HG03139 (cell line): ENCODE measurements at regions not wholly inside any gene's neighbourhood (a gene's known extent, or its start where the extent isn't known, plus 50 kb on each side); places are given as distances from the start of the nearest gene placed in this dataset.
"Not testable (repeated sequence)": the region's sequence is repeated elsewhere in the genome, so short reads cannot be mapped to it uniquely, and the experiment has no call there.

Experiments
- ATAC-seq: cut with Tn5 transposase; IDR thresholded peaks from one replicate; pipeline ENCODE4 v1.9.1; 2021; ENCODE audit not compliant: unreplicated experiment

DNA sequence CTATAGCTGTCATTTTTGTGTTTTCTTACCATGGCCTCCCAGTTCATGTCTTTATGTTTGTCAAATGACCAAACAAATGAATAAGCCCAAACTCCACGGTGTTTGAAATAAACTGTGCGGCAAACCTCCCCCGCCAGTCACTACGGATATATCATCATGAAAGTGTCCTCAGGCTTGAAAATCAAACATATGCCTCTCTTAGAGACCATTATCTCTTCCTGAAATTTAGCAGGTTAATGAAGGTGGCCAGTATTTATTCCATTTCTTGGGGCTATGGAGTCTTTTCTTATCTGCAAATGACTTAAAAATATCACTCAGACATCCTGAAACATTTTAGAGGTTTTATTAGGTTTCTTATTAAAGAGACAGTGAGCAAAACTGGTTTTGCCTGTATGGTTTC is 610.3 kb upstream of the CDH5 start:
- ATAC-seq = no peak

DNA sequence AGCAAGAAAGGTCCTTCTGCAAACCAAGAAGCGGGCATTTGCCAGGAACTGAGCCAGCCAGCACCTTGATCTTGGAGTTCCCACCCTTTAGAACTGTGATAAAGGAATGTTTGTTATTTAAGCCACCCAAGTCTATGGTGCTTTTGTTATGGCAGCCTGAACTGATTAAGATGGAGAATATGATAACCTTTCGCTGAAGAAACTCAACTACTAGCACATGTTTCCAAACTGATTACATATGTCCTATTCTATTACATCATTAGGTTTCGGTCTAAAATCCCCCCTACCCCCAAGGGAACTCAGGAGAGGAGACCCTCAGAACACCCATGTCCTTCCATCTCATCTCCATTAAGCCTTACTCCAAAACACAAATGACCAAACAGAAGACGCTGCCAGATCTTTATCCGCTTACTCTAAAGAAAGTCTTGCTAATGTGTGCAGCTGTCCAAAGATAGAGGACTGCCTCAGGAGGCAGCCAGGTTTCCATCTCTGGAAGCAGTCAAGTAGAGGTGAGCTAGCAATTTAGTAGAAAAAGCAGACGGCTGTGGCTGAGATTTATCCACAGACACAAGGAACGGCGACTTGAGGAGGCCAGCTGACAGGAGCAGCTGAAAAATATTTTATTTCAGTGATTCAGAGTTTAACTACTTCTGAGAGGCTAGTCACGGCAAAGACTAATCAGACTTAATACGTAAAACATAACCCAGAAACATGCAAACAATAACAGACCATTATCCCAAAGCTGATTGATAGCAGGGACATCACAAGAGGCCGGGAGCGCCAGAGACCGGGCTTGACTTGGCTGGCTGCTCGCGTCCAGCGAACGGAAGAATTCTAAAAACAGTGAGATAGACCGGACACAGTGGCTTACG is 611.4 kb upstream of the CDH5 start:
- ATAC-seq = no peak

DNA sequence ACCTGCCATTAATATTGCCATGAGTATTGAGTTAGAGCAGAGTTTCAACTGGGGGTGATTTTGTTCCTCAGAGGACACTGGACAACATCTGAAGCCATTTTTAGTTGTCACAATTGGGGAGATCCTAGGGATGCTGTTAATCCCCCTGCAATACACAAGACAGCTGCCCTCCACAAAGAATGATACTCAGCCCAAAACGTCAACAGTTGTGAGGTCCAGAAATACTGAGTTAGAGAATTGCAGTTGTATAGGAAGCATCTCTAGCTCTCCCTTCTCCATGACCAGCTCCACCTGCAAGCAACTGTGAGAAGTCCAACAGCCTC is 614.0 kb upstream of the CDH5 start:
- ATAC-seq = no peak

DNA sequence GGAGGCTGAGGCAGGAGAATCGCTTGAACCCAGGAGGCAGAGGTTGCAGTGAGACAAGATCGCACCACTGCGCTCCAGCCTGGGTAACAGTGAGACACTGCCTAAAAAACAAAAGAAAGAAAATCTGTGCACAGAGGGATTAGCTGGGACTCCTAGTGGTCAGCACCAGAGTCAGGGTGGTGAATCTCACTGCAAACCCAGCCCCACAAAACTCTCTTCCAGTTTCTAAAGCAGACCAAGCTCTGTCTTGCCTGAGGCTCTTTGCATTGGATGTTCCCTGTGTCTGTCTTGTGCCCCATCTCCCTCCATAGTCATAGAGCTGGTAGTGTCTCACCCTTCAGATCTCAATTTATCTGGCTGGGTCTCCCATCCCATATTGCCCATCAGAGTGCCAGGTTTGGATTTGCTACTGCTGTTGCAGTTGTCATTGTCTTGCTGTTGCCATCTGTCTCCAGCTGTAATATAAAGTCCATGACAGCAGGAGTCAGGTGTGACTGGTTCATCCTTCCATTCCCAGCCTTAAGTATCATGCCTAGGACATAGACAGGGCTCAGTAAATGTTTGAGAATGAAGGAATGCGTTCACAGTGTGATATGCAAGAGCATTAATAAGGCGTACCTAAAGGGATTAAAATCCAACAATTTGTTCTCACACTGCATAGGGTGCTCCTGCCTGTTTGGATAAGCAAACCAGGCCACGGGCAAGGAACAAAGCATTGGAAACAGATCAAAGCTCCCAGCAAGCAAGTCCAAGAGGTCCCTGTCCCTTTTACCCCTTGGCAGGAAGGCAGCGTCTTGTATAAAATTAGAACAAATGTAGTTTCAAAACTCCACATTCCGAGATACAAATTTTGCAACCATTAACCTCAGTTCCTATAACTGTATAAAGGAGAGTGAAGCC is 614.6 kb upstream of the CDH5 start:
- ATAC-seq = no peak

DNA sequence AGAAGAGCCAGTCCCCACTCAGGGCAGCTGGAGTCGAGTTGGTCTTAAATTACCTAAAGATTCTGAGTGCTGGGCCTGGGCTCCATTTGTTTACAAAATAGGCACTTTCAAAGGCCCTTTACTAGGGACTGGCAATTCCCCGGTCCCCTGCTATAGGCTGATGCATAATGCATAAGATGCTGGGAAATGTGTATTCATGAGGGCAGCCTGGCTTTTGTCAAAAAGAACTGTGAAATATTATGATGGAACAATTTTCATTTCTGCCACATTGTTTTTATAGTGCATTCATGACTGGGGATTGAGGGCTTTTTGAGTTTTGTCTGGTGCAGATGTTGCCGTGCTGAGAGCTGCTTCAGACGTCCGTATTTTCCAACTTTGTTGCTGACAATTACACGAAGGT is 617.0 kb upstream of the CDH5 start:
- no peak for ATAC-seq

DNA sequence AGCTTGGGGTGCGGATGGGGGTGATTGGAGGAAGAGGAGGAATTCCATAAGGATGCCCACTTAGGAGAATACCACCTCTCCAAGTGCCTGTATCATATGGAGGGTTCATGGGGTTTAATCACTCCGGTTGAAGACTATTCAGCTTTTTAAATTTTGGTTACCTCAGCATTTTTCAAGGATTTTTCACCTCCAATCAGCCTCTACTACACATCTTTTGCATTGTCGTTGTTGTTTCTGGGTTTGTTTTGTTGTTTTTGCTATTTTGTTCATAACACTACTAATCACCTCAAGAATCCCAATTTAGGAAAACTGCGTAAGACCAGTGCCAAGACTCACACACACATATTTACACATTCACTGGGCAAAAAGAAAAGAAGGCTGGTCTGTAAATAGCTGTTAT is 619.5 kb upstream of the CDH5 start:
- ATAC-seq = no peak

DNA sequence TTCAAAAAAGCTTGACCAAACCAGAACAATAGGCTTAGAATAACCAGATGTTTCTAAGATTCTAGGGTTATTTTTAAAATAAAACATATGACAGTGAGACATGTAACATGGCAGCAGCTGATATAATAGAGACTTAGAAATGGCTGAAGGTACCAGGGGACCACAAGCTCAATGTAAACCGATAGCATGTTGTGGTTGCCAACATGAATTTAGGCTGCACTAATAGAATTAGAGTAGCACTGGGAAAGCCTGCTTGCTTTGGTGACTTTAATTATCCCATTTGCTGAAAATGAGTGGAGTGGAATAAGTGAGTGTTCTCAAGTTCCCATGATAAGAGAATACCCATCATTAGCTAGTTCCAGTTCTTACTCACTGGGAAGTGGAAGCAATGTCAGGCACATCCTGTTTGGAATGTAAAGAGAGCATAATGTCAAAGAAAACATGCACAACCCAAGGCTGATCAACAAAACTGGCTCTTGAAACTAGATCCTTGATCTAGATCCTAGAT is 621.2 kb upstream of the CDH5 start:
- no peak for ATAC-seq

DNA sequence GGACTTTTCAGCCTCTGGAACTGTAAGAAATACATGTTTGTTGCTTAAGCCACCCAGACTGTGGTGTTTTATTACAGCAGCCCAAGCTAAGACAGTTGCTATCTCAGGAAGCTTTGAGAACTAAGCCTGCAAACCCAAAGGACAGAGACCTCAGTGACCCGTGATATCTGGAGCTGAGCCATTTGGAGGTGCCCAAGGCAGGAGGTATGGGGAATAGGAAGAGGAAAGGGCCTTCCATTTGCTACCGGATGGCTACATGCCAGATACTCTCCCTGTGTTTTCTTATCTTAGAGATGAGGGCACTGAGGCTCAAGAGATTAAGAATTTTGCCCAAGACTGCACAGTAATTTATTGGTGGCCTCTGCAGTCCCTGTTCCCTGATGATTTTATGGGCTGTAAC is 622.1 kb upstream of the CDH5 start:
- no peak for ATAC-seq

DNA sequence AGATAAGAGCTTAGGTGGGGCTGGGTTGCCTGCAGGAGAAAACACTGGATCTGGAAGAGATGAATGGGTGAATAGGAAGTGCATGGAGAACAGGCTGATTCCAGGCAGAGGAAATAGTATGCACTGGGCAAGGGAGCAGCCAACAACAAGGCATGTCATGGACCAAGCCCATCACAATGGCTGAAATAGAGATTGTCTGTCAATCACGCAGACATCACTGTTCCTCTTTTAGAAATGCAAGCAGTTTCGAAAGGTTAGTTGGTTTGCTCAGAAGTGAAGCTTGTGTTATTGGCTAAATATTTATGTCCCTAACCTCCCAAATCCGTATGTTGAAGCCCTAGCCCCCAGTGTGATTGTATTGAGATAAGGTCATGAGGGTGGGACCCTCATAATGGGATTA is 621.7 kb upstream of the CDH11 start:
- no peak for ATAC-seq

DNA sequence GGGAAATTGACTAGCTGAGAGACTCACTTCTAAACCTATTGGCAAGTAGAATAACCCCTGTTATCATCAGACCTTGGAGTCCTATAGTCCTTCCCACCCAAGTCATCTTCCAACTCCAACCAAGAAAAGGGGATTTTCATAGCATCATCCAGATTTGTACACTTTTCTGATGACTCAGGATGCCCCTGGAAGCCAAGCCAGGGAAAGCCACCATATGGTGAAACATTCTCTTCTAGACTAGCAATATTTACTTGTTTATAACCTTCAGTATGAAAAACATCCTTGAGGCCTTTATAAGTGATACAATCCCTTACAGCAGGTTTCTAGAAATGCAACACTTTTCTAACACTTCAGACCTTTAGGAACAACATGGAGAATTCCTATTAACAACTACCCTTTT is 618.8 kb upstream of the CDH11 start:
- ATAC-seq = no peak

DNA sequence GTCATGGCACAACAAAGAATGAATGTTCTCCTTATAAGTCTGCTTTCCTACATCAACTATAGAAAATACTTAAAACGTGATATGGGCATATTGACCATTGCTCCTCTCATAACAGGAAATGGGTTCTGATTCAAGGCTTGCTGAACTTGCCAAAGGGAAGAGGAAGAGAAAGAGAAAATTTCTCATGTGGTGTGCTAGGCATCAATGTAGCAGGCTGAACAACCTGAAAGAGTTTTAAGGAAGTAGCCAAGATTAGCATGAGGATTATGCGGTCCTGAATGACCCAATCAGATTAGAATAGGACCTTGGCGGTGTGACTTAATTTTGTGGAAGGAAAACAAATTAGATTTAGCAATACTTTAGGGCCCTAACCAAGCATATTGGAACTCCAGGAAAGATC is 617.7 kb upstream of the CDH11 start:
- no peak for ATAC-seq

DNA sequence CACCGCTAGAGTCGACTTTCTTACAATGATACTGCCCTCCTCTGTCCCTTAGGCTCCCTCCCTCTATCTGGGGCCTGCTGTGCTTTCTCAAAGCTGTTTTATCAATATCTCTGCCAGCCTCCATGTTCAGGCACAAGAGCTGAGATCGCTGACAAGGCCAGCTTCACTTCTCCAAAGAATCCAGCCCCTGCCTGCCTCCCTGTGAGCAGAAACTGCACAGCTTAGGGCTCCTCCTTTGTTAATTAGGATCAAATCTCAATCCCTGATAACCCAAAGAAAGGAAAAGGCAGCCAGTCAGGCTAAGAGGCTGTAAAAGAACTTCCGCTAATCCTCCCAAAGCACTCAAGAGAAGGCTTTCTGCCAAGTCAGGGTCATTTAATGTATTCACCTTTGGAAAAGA is 616.0 kb upstream of the CDH11 start:
- ATAC-seq = no peak

DNA sequence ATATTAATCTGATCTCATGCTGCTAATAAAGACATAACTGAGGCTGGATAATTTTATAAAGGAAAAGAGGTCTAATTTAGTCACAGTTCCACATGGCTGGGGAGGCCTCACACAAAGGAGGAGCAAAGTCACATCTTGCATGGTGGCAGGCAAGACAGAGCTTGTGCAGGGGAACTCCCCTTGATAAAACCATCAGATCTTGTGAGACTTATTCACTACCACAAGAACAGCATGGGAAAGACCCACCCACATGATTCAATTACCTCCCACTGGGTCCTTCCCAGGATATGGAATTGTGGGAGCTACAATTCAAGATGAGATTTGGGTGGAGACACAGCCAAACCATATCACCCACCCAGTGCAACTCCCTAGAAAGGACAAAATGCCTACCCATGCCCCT is 613.8 kb upstream of the CDH11 start:
- ATAC-seq = not testable (repeated sequence)

DNA sequence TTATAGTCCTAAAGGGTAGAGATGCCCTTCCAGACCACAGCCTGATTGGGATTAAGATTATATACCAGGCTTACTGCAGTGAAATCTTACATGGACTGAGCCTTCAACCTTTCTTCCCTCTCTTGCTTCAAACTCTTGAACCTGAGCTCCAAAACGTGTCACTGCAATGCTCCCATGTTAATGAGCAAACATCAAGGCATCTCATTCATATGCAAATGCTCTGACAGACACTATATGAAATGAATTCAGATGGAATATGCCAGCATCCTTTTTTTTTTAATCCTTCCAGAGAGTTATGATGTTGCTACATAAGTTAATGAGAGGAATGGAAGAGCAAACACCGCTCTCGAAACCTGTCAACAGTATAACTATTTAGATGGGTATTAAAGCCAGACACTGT is 611.9 kb upstream of the CDH11 start:
- ATAC-seq = no peak

DNA sequence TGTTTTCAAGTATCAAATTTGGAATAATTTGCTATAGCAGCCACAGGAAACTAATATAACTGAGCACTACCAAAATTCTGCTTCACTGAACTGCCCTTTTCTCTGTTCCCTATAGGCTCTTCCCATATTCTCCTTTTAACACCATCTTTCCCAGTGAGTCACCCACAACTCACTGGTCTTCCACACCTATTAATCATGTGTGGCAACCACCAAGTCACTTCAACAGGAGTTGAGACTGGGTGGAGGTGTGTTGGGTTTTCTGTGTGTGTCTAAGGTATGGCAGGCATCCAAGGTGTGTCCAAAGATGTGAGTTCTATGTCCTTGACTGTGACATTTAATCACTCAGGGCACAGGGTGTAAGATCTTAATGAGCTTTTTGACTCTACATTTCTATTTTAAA is 610.0 kb upstream of the CDH11 start:
- ATAC-seq = no peak

DNA sequence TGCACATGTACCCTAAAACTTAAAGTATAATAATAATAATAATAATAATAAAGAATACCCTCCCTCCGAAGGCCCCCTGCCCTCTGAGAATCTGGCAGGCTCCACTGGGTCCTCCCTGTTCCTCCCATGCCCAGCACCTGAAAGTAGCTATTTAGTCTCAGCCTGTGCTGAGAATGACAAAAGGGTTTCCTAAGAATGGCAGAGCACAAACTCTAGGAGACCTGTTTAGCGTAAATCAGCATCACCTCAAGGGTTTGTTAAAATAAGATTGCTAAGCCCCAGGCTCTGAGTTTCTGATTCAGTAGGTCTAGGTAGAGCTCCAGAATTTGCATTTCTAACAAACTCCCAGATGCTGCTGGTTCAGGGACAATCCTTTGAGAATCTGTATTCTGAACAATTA is 606.8 kb upstream of the CDH11 start:
- ATAC-seq = no peak

DNA sequence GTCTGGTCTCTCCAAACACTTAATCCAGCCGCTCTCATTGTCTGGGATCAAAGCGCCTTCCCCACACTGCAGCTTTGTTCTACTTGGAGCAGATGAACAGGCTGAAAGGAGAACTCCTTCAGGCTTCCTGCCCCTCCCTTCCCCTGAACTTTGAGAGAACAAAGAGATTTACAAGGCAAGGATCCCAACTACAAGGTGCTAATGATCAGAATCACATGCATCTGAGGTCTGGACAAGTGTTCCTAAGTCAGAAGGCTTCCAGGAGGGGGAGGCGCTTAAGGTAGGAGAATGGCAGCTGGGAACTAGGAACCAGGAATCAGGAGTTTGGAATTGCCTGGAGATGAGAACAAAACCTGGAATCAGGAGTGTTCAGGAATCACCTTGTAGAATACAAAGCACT is 606.3 kb upstream of the CDH11 start:
- ATAC-seq = no peak

DNA sequence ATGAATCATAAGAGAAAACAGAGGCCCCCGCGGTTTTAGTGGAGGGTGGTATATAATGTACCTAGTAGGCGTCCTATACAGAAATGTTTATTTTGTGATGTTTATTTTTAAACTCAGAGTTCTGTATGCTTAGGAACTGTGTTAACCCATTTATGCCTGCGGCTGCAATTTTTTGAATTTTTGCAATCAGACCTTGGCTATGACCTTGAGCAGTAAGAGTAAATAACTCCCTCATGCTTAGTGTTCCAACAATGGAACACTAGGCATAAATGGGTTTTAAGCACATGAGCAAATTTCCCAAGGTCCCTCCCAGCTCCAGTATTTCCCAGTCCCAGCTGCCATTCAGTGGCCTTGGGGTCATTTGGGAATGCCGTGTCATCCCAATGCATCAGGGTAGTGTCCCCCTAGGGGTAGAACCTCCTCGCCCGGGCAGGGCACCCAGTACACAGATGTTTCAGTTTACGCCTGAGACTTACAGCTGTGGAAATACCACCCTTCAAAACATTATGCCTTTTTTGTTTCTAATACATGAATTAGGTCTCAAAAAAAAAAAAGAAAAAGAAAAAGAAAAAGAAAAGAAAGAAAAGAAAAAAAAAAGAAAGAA is 605.8 kb upstream of the CDH11 start:
- ATAC-seq = no peak

DNA sequence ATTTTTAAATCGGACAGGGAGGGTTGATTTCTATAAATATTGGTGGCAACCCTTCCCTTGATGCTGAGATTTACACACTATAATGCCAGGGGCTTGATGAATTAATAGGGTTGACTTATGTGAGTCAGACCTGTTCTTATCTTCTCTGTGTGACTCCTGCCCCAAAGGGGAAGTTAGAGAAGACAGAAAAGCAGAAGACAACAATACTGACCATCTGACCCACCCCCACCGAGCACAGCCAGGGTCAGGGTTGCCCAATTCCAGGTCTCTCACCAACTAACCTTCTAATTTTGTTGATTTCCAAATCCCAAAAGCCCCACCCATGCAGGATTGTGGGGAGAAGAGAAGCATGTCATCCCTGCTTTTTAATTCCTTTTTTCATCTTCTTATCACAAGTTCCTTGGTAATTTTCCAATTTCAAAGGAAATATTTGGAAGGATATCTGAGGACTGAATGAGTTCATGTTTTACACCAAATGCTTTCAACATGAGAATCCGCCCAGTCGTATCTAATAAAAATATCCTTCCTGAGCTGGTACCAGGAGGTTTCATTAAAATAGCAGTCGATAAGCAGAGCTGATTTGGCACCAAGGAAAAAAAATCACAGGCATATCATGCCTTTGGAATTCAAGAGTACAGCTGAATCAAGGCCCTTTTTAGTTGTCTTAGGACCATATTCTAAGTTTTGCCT is 603.4 kb upstream of the CDH11 start:
- no peak for ATAC-seq

DNA sequence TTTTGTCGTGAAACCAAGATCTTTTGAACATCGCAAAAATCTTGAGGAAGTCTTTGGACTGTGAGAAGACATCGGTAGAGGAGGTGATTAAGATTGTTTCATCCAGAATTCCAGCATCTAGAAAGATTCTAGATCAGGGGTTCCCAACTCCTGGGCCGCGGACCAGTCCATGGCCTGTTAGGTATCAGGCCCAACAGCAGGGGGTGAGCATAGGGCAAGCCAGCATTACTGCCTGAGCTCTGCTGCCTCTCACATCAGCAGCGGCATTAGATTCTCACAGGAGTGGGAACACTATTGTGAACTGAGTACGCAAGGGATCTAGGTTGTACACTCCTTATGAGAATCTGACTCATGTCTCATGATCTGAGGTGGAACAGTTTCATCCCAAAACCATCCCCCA is 600.6 kb upstream of the CDH11 start:
- no peak for ATAC-seq

DNA sequence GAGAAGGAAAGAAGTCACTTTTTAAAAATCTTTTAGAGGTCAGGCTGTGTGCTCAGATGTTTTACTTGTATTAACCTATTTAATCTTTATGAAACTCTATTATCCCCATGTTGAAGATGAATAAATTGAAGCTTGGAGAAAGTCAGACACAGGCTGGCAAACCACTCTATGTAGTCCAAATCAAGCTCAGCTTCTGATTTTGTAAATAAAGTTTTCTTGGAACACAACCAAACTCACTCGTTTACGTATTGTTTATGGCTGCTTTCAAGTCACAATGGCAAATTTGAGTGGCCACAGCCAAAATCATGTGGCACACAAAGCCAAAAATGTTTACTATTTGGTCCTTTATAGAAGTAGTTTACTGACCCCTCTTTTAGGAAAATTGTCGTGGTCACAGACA is 596.0 kb upstream of the CDH11 start:
- ATAC-seq = no peak
